ENCODE measurements at regions not wholly inside any gene's neighbourhood (a gene's known extent, or its start where the extent isn't known, plus 50 kb on each side); places are given as distances from the start of the nearest gene placed in this dataset.

GRCh38 chr6:9503111-9503761 is 911.6 kb downstream of the TFAP2A start:
- TF ChIP-seq, protein P1, sequence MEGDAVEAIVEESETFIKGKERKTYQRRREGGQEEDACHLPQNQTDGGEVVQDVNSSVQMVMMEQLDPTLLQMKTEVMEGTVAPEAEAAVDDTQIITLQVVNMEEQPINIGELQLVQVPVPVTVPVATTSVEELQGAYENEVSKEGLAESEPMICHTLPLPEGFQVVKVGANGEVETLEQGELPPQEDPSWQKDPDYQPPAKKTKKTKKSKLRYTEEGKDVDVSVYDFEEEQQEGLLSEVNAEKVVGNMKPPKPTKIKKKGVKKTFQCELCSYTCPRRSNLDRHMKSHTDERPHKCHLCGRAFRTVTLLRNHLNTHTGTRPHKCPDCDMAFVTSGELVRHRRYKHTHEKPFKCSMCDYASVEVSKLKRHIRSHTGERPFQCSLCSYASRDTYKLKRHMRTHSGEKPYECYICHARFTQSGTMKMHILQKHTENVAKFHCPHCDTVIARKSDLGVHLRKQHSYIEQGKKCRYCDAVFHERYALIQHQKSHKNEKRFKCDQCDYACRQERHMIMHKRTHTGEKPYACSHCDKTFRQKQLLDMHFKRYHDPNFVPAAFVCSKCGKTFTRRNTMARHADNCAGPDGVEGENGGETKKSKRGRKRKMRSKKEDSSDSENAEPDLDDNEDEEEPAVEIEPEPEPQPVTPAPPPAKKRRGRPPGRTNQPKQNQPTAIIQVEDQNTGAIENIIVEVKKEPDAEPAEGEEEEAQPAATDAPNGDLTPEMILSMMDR (IDR thresholded peaks at IDR 0.05): no peak
- TF ChIP-seq POLR2A (IDR thresholded peaks at IDR 0.05): no peak
